HepG2 (cell line): ENCODE measurements at regions not wholly inside any gene's neighbourhood (a gene's known extent, or its start where the extent isn't known, plus 50 kb on each side); places are given as distances from the start of the nearest gene placed in this dataset.

Source experiments
- JUN ChIP-seq: sonication (generic); formaldehyde crosslinking; IDR thresholded peaks from 2 replicates; pipeline ENCODE4 v1.4.0; 2020; ENCODE audit warnings: mild to moderate bottlenecking, missing genetic modification reagents
- REST ChIP-seq, 2 experiments: IDR thresholded peaks; 2 replicates each; pipeline ENCODE4 v1.6.1; 2011 to 2012; ENCODE audit warnings: low read length in 2 of 2, borderline replicate concordance in 1 of 2, low read depth in 1 of 2, mild to moderate bottlenecking in 1 of 2, moderate library complexity in 1 of 2
- ZBTB1 ChIP-seq: sonication (generic); formaldehyde crosslinking; IDR thresholded peaks from 2 replicates; pipeline ENCODE4 v1.4.0; 2020; ENCODE audit warnings: missing genetic modification reagents, borderline replicate concordance

DNA sequence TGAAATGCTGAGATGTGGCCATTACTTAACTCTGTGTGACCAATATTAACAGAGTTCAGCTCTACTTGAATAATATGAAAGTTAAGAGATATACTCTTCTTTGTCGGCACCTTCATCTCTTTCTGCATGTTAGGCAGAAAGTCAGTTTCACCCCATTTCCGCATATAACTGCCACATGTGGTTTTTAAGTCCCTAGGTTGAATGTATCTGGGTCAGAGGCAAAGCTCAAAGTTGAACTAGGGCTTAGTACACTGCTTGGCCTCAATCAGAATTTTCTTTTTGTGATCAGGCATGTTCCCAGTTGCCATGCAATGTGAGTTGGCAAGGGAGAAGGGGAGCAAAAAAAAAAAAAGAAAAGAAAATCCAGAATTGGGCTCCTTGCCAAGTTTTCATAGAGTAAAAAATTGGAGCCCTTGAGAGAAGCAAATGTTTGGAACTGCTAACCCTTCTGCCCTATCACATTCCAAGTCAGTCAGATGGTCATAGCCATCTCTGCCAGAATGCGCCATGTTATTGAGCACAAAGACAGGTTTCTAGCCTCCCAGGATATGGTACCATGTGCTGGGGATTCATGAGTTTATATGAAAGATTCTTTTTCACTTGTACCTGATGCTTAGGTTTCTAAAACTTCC is 251.2 kb upstream of the RORB start:
- TF ChIP-seq REST (IDR thresholded peaks at IDR 0.05; ENCODE audit: borderline replicate concordance in 1 of 2, low read depth in 1 of 2, low read length in 2 of 2) (no peak), JUN (CRISPR knock-in tag) (no peak), ZBTB1 (CRISPR knock-in tag) (no peak)
